Fibroblast of skin of right quadriceps (primary cell): ENCODE measurements at regions not wholly inside any gene's neighbourhood (a gene's known extent, or its start where the extent isn't known, plus 50 kb on each side); places are given as distances from the start of the nearest gene placed in this dataset.

Experiments used
- DNase-seq: peaks from one replicate; pipeline ENCODE4 v3.0.0-alpha.2; 2013

GRCh38 chr10:59553162-59553900 lies 156.3 kb downstream of the SLC16A9 start:
- DNase-seq, result no peak

GRCh38 chr10:59550061-59550460 lies 159.6 kb downstream of the SLC16A9 start:
- DNase-seq, result no peak

- DNase-seq, result no peak
Measured at GRCh38 chr10:59538623-59539022, 171.0 kb downstream of the SLC16A9 start.

- no peak for DNase-seq
Measured at GRCh38 chr10:59537501-59537900, 172.1 kb downstream of the SLC16A9 start.

GRCh38 chr10:59536167-59537014 lies 173.3 kb downstream of the SLC16A9 start:
- DNase-seq, result peak; percentile 76

GRCh38 chr10:59524348-59524747 lies 162.0 kb upstream of the FAM13C start:
- no peak for DNase-seq

- no peak for DNase-seq
Measured at GRCh38 chr10:59523851-59524250, 161.5 kb upstream of the FAM13C start.

GRCh38 chr10:59517996-59518395 lies 155.6 kb upstream of the FAM13C start:
- DNase-seq, result no peak

GRCh38 chr10:59517341-59517899 lies 155.1 kb upstream of the FAM13C start:
- no peak for DNase-seq

- peak; percentile 5 for DNase-seq
Measured at GRCh38 chr10:59513558-59513957, 151.2 kb upstream of the FAM13C start.

GRCh38 chr10:59512951-59513350 lies 150.6 kb upstream of the FAM13C start:
- DNase-seq, result no peak

- no peak for DNase-seq
Measured at GRCh38 chr10:59508956-59509355, 146.6 kb upstream of the FAM13C start.

- DNase-seq, result no peak
Measured at GRCh38 chr10:59508296-59508695, 145.9 kb upstream of the FAM13C start.

- DNase-seq, result peak; percentile 3
Measured at GRCh38 chr10:59505926-59506325, 143.6 kb upstream of the FAM13C start.

- DNase-seq, result no peak
Measured at GRCh38 chr10:59499460-59499859, 137.1 kb upstream of the FAM13C start.

GRCh38 chr10:59493017-59493416 lies 130.7 kb upstream of the FAM13C start:
- DNase-seq, result no peak

GRCh38 chr10:59479426-59479825 lies 117.1 kb upstream of the FAM13C start:
- no peak for DNase-seq

- DNase-seq, result no peak
Measured at GRCh38 chr10:59470570-59470969, 108.2 kb upstream of the FAM13C start.

GRCh38 chr10:59465088-59465487 lies 102.7 kb upstream of the FAM13C start:
- peak; percentile 11 for DNase-seq

- DNase-seq, result no peak
Measured at GRCh38 chr10:59464483-59464882, 102.1 kb upstream of the FAM13C start.

GRCh38 chr10:59463909-59464308 lies 101.6 kb upstream of the FAM13C start:
- DNase-seq, result no peak

GRCh38 chr10:59460601-59461000 lies 98.3 kb upstream of the FAM13C start:
- DNase-seq, result no peak

- no peak for DNase-seq
Measured at GRCh38 chr10:59456199-59456598, 93.8 kb upstream of the FAM13C start.
